Astrocyte of the cerebellum (primary cell): ENCODE measurements at regions not wholly inside any gene's neighbourhood (a gene's known extent, or its start where the extent isn't known, plus 50 kb on each side); places are given as distances from the start of the nearest gene placed in this dataset.

Experiments
- DNase-seq: peaks from one replicate; pipeline ENCODE4 v3.0.0-alpha.2; 2011; ENCODE audit warnings: low read depth
- H3K4me3 ChIP-seq: 2 replicates; pipeline ENCODE4 v1.5.1; 2011; ENCODE audit warnings: mild to moderate bottlenecking, low read depth, low read length, moderate library complexity
- in situ Hi-C: cut with HindIII; loops from 2 replicates; pipeline ENCODE4 v1.10.0; 2017; ENCODE audit warnings: low sequenced_read_pairs
- TF ChIP-seq, protein P1 (sequence below): IDR thresholded peaks from 2 replicates; pipeline ENCODE4 v1.5.1; 2012; ENCODE audit warnings: low read length, low read depth, moderate library complexity, mild to moderate bottlenecking; ENCODE audit errors: missing control alignments

DNA sequence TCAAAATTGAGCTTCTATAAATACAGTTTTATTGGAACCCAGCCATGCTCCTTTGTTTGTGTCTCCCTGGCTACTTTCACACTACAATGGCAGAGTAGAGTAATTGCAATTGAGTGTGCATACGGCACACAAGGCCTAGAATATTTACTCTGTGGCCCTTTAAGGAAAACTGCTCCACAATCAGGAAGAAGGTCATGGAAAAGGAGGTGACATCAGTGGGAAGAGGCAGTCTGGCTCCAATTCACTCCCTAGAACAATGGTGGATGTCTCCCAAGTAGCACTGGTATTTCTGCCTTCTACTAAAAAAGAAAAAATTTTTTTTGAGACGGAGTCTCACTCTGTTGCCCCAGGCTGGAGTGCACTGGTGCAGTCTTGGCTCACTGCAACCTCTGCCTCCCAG lies 51.3 kb downstream of the KRTAP19-8 start:
- no peak for DNase-seq
- TF ChIP-seq, protein P1, sequence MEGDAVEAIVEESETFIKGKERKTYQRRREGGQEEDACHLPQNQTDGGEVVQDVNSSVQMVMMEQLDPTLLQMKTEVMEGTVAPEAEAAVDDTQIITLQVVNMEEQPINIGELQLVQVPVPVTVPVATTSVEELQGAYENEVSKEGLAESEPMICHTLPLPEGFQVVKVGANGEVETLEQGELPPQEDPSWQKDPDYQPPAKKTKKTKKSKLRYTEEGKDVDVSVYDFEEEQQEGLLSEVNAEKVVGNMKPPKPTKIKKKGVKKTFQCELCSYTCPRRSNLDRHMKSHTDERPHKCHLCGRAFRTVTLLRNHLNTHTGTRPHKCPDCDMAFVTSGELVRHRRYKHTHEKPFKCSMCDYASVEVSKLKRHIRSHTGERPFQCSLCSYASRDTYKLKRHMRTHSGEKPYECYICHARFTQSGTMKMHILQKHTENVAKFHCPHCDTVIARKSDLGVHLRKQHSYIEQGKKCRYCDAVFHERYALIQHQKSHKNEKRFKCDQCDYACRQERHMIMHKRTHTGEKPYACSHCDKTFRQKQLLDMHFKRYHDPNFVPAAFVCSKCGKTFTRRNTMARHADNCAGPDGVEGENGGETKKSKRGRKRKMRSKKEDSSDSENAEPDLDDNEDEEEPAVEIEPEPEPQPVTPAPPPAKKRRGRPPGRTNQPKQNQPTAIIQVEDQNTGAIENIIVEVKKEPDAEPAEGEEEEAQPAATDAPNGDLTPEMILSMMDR, result no peak
- in situ Hi-C loops, result no loop called here
- no peak overlapping the region for H3K4me3 ChIP-seq

DNA sequence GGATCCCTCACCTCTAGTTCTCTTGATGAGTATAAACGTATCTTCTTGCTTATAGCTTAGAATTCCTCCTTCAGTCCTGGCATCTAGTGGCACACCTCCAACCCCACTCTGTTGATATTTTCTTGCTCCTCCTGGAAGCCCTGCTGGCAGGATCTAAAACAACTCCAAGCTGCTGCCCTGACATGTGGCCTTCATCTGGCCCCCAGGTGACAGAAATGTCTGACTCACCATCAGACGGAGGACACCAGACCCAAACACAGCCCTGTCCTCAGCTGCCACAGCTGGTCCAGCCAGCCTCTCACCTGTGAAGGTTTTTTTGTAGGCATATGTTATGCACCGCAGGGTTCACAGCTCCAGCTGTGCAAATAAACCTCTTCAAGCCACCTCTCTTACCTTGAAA lies 53.4 kb downstream of the KRTAP19-8 start:
- TF ChIP-seq, protein P1, result no peak
- H3K4me3 ChIP-seq, result no peak overlapping the region
- in situ Hi-C loops, result no loop called here
- DNase-seq, result no peak

DNA sequence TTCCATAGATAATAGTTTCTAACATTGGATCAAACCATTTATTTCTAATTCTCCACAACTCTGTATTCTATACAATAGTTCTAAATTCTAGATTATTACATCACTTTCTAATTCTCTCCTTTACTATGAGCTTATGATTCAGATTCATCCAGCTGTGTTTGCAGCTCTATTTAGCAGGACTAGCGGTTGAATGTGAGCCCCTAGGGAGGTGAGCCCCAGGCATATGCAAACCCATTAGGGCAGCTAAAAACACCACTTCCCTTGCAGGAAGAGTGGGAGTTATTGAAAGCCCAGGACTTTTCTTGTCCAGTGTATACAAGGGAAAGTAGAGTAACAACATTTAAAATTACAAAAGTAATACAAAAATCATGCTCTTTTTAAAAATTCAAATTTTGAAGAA lies 56.9 kb downstream of the KRTAP19-8 start:
- DNase-seq, result no peak
- no peak overlapping the region for H3K4me3 ChIP-seq
- in situ Hi-C loops, result no loop called here
- TF ChIP-seq, protein P1, result no peak

DNA sequence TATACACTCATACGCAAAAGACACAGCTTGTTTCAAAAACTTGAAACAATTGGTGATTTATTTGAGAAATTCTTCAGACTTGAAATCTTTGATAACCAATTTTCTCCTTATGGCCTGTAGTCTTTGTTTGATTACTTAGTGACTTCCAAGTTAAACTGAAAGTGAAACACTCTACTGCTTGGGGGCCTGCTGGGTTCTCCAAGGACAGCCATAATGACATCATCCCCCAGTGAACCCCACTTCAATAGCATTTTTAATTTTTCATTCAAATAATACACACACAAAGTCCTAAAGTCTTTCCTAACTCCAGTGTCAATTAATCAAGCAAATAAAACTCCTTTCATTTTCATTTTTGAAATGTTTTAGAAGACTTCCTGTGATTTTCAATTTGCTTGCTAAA lies 59.2 kb downstream of the KRTAP19-8 start:
- in situ Hi-C loops, result no loop called here
- H3K4me3 ChIP-seq, result no peak overlapping the region
- DNase-seq, result no peak
- TF ChIP-seq, protein P1, result no peak

DNA sequence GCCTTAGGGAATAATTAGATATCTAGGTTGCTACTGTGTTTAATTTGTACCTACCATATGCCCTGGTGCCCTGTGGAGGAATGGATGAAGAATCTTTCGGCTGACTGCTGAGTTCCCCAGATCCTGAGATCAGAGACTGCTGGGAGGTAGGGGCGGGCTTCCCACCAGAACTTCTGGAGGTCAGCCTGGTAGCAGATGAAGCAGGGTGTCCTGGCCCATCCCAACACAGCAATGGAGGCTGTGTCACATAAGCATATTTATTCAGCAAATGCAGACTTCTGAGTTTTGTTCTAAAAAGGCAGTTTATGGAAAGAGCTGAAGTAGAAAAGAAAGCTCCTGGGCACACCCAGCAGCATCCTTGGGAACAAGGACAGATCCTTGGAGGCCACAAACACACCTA lies 74.0 kb downstream of the KRTAP19-8 start:
- no peak overlapping the region for H3K4me3 ChIP-seq
- in situ Hi-C loops, result no loop called here
- TF ChIP-seq, protein P1, result no peak
- DNase-seq, result no peak

DNA sequence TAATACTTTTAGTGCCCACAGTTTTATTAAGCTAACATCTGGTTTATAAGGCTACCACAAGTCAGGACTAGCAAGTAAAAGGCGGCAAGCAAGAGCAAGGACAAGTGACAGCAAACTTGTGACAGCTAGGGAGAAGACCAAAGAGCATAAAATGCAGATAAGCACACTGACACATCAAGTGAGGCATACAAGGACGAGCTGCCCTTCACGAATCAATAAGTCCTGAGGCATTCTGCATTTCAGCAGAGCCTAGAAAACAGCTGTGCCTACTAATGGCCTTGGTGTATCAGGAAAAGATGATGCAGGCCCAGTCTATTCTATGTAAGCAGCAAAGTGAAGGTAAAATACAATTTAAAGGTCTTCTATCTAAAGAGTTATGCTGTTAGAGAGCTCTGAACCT lies 74.8 kb downstream of the KRTAP19-8 start:
- in situ Hi-C loops, result no loop called here

More for the DNA sequence above, 74.8 kb downstream of the KRTAP19-8 start:
- TF ChIP-seq, protein P1, result no peak
- DNase-seq, result no peak
- no peak overlapping the region for H3K4me3 ChIP-seq
